Suppressor macrophage treated with lipopolysaccharide for 1 hour (primary cell): ENCODE measurements at regions not wholly inside any gene's neighbourhood (a gene's known extent, or its start where the extent isn't known, plus 50 kb on each side); places are given as distances from the start of the nearest gene placed in this dataset.

Experiments used
- DNase-seq, 3 donors: peaks; one replicate each; pipeline ENCODE4 v3.0.0-alpha.2; 2020 to 2022

DNA sequence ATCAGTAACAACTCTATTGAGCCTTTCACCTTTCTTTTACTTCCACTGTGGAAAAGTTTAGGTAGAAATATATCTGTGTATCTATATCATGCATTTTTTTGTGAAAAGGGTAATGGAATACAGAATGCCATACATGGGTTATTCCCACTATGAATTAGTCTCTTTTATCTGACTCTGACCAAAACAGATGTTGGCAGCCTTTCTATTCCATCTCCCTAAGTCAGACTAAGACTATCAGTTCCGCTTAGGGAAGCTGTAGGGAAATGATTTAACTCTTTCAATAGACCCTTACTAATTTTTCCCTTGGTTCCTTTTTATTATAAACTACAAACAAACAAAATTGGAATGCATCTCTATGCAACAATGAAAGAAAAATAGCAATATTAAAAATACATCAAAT is 92.3 kb upstream of the LEF1 start:
- no peak for DNase-seq

DNA sequence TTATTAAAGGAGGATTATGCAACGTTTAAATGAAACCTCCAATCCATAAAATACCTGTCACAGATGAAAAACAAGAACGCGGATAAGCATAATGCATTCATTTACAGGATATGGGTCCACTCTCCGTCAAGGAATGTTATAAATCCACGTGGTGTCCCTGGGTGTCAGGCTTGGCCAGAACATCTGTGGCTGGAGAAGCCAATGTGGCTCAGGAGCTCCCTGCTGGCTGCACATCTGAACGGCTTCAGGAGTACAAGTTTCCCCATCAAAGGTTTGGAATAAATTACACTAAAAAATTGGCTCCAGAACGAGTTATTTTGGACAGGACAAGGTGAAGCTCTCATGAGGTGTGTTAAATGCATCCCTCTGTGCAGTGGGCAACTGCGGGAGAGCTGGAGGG is 87.8 kb upstream of the LEF1 start:
- no peak for DNase-seq

DNA sequence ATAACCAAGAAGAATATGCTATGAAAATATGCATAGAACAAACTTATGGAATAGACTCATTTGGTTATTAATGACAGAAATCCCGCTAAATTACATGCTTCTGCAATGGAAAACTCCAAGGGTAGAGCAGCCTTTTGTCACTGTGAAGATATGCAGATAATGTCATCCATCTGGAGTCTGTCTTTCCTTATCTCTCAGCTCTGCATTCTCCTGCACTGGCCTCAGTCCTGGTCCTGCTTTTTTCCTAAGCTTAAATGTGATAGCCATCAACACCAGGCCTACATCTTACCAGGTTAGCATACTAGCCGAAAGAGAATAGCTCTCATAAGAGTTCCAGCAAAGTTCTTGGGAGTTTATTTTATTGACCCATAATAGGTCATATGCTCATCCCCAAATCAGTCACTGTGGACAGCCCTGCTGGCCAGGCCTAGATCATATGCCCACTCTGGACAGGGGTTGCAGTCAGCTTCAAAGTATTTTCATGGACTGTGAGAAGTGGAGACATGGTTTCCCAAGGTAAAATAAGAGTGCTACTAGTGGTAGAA is 86.5 kb upstream of the LEF1 start:
- no peak for DNase-seq

DNA sequence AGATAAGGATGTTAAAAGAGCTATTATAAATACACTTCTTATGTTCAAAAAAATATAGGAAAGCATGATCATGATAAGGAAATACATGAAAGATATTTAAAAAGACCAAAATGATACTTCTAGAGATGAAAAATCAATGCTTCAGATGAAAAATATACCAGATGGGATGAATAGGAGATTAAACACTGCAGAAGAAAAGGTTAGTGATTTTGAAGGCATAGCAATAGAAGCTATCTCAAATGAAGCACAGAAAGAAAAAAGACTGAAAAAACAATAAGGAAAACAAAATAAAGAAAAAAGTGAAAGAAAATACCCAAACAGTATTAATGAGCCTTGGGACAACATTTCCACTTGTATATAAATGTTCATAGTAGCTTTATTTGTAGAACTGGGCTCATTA is 80.7 kb upstream of the LEF1 start:
- DNase-seq = no peak

DNA sequence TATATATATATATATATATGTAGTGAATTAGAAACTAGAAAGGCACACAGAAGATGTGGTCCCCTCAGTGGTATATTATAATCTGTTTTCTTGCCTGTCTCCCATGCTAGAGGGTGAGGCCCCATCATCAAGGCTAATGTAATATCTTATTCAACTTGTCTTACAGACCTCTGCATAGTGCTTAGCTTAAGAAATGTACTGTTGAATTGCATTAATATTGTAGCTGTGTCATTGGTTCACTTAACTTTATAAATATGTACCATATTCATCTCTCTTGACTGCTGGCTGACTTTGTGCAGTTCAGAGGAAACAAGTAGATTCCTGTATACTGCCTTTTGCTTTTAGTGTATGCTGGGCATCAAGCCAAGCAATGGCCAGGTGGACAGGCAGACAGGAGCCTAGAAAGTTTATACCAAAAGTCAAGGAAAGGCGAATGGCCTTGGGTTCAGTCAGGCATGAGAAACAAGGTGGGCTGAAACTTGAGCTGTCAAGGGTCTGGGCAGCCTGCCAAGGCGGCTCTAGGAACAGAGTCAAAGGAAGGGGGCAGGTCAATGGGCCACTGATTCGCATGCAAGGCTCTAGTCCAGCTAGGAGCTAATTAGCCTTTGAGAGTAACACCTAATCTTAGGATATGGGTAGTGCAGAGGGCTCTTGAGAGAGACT is 78.8 kb upstream of the LEF1 start:
- no peak for DNase-seq

DNA sequence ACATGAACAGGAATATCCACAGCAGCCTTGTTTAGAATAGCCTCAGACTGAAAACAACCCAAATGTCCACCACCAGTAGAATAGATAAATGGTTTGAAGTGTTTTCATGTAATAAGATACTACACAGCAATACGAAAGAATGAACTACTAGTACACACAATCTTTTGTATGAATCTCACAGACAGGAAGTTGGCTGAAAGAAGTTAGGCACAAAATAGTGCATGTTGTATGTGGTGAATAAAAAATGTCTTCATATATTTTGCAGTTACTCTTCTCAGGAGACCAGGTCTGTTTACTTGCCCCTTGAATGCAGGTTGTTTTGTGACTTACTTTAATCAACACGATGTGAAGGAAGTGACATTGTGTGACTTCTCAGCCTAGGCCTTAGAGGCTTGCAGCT is 75.9 kb upstream of the LEF1 start:
- DNase-seq = no peak

DNA sequence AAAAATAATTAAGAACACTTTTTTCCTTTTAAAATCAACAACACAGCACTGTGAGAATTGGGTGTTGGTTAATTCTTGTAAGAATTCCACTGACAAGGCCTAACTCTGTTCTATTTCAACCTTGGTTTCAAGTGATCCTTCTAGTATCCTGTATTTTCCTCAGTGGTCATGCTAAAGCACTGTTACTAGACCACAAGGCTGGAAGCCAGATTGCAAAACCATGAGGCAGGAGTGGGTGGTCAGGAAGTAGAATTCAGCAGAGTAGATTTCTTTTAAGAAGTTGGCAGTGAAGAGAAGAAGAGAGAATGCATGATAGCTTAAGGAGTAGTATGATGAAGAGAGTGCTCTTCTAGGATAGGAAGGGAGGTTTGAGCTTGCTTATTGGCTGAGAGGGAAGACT is 71.6 kb upstream of the LEF1 start:
- peak; percentile 35 to 42 (median 35) for DNase-seq

DNA sequence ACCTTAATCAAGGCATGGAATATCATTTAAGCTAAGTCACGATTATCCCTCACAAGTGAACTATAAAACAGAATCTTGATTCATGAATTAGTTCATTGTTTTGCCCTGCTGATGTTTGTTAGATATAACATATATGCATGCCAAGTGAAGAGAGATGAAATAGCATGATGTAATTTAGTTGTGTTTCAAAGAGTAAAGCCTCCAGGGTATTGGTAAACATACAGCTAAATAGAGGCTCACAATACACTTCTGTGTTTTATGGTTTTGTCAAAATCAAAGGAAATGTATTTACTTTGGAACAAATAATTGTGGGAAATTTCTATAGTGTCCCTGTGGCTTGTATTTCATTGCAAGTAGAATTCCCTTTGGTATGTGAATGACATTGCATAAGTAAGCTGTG is 69.0 kb upstream of the LEF1 start:
- no peak for DNase-seq

DNA sequence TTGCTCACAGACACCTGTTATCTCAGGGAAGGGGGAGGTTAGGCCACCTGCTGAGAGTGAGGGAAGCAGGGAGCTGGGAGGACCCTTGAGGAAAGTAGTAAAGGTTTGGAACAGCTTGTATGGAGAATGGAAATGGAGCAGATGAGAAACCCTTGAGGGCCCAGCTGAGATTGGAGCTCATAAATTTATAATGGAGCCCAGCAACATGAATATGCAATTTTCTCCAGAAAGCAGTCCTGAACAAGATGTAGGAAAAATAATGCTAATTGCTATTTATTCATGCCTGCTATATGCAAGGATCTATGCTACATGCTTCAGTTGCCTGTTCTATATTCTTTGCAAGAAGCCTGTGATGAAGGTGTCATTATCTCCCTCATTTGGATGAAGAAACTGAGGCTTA is 67.5 kb upstream of the LEF1 start:
- no peak for DNase-seq

DNA sequence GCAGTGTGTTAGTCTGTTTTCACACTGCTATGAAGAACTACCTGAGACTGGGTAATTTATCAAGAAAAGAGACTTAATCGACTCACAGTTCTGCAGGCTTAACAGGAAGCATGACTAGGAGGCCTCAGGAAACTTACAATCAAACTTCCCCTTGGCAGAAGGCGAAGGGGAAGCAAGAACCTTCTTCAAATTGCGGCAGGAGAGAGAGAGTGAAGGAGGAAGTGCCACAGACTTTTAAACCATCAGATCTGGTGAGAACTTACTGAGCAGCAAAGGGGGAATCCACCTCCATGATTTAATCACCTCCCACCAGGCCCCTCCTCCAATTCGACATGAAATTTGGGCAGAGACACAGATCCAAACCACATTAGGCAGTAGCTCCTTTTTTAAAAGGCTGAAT is 59.2 kb upstream of the LEF1 start:
- DNase-seq = peak in 2 of 3 donors; percentile 3 to 7

DNA sequence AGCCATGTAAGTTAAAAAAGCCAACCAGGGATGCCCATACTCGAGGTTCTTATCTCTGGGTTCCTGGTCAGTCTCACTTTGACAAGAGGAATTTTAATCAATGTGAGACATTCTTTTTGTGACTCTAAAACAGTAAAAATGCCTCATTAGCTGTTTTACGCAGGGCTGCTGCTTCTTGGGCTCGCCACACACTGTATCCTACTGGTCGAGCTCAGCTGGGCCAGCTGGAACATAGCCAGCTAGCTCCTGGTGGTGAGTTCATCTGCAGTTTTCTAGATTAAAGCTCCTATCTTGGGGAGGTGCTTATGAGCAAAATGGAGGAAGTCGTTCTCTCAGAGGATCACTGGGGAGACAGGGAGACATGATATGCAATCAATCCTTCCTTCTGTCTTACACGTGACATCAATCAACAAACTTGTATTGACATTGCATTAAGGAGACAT is 55.9 kb upstream of the LEF1 start:
- DNase-seq = no peak

DNA sequence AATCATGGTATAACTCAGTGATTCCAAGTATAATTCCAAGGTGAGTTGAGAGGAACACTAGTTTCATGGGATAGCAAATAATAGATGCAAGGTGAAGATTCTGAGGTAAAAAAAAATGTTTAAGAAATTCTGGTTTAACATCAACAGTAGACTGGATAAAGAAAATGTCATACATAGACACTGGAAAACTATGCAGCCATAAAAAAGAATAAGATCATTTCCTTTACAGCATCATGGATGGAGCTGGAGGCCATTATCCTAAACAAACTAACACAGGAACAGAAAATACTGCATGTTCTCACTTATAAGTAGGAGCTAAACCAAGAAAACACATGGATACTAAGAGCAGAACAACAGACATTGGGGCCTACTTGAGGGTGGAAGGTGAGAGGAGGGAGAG is 54.6 kb upstream of the LEF1 start:
- DNase-seq = no peak

DNA sequence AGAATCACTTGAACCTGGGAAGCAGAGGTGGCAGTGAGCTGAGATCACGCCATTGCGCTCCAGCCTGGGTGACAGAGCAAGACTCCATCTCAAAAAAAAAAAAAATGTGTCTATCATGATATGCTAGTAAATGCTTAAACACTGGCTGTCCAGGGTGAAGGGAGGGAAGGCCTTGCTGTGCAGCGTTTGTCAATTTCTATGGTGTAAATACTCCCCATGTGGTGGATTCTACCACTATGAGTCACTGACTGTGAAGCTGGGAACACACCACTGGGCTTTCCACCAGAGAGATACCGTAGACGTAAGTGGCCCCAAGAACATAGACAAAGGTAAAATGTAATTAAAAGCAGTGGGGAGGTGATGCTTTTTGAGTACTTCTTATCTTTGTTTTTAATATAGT is 51.3 kb upstream of the LEF1 start:
- no peak for DNase-seq
